ENCODE measurements at regions not wholly inside any gene's neighbourhood (a gene's known extent, or its start where the extent isn't known, plus 50 kb on each side); places are given as distances from the start of the nearest gene placed in this dataset.
A peak's percentile ranks its signal among the peaks of the same experiment; 100 is the strongest.

- no peak for DNase-seq
These were observed 598.8 kb upstream of the CDH4 start for GRCh38 chr20:60653111-60653845.

GRCh38 chr20:60658681-60659080 is 593.4 kb upstream of the CDH4 start:
- no peak for DNase-seq

GRCh38 chr20:60659240-60659639 is 592.8 kb upstream of the CDH4 start:
- DNase-seq, result no peak

- no peak for DNase-seq
These were observed 589.8 kb upstream of the CDH4 start for GRCh38 chr20:60662307-60662706.

GRCh38 chr20:60664106-60664505 is 588.0 kb upstream of the CDH4 start:
- no peak for DNase-seq

GRCh38 chr20:60667641-60668040 is 584.4 kb upstream of the CDH4 start:
- DNase-seq, result no peak

- no peak for DNase-seq
These were observed 582.9 kb upstream of the CDH4 start for GRCh38 chr20:60669211-60669610.

GRCh38 chr20:60676011-60676410 is 576.0 kb upstream of the CDH4 start:
- no peak for DNase-seq

GRCh38 chr20:60677819-60678218 is 574.2 kb upstream of the CDH4 start:
- DNase-seq, result no peak

GRCh38 chr20:60680554-60680953 is 571.5 kb upstream of the CDH4 start:
- peak; percentile 10 for DNase-seq

GRCh38 chr20:60687213-60687612 is 564.8 kb upstream of the CDH4 start:
- no peak for DNase-seq

- DNase-seq, result no peak
These were observed 561.3 kb upstream of the CDH4 start for GRCh38 chr20:60690771-60691170.

GRCh38 chr20:60691966-60692615 is 560.0 kb upstream of the CDH4 start:
- DNase-seq, result no peak

GRCh38 chr20:60693496-60694133 is 558.4 kb upstream of the CDH4 start:
- no peak for DNase-seq

- DNase-seq, result no peak
These were observed 557.3 kb upstream of the CDH4 start for GRCh38 chr20:60694763-60695162.

- DNase-seq, result no peak
These were observed 556.6 kb upstream of the CDH4 start for GRCh38 chr20:60695226-60696000.

- DNase-seq, result no peak
These were observed 554.8 kb upstream of the CDH4 start for GRCh38 chr20:60697252-60697651.

- DNase-seq, result no peak
These were observed 551.3 kb upstream of the CDH4 start for GRCh38 chr20:60700728-60701127.

GRCh38 chr20:60704147-60704546 is 547.9 kb upstream of the CDH4 start:
- DNase-seq, result no peak

GRCh38 chr20:60713396-60713795 is 538.7 kb upstream of the CDH4 start:
- DNase-seq, result no peak

GRCh38 chr20:60715172-60715571 is 536.9 kb upstream of the CDH4 start:
- DNase-seq, result no peak

GRCh38 chr20:60718743-60719480 is 533.1 kb upstream of the CDH4 start:
- peak; percentile 26 for DNase-seq
